ENCODE measurements at regions not wholly inside any gene's neighbourhood (a gene's known extent, or its start where the extent isn't known, plus 50 kb on each side); places are given as distances from the start of the nearest gene placed in this dataset.
"Not testable (repeated sequence)": the region's sequence is repeated elsewhere in the genome, so short reads cannot be mapped to it uniquely, and the experiment has no call there.

DNA sequence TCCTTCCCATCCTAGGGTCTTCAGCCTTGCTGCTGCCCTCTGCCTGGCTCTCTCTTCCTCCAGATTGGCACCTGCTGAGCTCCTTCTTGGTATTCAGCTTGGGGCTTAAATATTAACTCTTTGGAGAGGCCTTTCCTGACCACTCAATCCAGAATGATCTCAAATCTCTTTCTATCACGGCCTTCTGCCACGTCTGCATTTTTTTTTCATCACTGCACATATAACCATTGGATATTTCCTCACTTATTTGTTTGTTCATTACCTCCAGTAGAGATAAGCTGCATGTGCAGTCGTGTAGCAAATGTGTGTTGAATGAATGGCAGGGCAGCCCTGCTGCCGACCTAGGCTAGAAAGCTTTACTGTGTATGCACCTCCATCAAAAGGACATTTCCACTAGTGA, 51.6 kb upstream of the MPP7 start:
- no peak for DNase-seq (ENCODE audit: low read depth)

DNA sequence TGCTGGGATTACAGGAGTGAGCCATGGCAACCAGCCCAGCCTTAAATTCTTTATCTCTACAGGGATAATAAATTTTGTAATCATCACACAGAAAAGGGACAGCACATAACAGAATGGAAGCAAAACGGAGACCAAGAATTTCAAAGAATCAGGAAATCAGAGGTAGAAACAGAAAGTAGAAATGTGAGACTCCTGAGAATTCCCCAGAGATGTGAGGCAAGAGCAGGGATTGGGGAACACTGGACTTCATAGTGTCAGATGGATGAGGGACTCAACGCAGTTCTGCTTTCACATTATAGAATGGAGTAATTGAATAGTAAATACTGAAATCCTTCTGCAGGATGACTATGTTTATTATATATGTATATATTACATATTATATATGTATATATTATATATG, 52.5 kb upstream of the MPP7 start:
- no peak for DNase-seq (ENCODE audit: low read depth)

DNA sequence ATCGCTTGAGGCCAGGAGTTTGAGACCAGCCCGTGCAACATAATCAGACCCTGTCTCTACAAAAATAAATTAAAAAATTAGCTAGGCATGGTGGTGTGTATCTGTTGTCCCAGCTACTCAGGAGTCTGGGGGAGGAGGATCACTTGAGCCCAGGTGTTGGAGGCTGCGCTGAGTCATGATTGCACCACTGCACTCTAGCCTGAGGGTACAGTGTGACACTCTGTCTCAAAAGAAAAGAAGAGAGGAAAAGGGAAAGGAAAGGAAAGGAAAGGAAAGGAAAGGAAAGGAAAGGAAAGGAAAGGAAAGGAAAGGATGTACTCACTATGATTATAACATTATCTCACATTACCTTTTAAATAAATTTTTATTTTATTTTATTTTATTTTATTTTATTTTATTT, 56.5 kb upstream of the MPP7 start:
- no peak for DNase-seq (ENCODE audit: low read depth)

DNA sequence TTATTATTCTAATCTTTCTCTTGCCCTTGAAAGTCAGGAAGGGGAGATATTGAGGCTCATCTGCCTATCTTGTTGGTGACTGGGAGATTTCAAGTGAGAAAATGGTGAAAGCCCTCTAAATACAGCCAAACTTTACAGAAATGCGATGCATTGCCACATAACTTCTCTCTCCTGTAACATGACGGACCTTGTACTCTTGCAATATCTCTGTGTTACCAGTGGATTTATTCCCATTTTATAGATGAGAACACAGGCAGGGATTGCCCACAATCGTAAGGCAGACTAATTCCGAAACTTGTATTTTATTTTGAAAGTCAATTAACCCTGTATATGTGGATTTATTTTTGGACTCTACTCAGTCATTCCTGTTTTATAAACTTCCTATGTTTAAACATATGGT, 57.3 kb upstream of the MPP7 start:
- no peak for DNase-seq (ENCODE audit: low read depth)

DNA sequence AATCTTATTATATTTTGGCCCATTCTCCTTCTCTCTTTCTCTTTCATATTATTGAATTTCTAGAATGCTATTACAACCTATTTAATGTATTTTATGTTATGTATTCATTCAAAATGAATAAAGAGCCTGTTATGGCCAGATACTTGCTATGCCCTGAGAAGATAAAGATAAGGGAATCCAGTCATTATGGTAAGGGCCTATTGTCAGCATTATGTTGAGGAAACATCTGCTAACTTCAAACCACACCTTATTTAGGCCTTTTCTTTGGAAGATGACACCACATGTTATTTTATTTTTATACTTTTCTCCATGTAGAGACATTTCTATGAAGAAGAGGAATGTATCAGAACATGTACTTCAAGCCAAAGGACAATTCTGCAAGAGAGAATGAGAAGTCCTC, 60.5 kb upstream of the MPP7 start:
- no peak for DNase-seq (ENCODE audit: low read depth)

DNA sequence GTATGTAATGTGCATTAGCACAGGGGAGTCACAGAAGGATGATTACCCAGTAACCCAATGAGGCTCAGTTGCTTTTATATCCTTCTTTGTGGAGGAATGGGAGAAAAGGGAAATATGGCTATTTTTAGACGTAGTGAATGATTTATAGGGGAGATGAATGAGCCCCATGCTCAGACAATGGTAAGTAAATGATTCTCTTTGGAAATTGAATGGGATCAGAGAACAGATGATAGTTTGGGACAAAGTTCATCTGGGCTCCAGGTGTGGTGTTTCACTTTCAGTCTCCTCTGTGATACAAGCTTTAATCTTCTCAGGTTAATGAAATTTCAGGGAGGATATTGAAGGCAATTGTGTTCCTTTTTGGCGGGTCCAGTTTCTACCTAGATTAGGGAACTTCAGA, 63.0 kb upstream of the MPP7 start:
- no peak for DNase-seq (ENCODE audit: low read depth)

DNA sequence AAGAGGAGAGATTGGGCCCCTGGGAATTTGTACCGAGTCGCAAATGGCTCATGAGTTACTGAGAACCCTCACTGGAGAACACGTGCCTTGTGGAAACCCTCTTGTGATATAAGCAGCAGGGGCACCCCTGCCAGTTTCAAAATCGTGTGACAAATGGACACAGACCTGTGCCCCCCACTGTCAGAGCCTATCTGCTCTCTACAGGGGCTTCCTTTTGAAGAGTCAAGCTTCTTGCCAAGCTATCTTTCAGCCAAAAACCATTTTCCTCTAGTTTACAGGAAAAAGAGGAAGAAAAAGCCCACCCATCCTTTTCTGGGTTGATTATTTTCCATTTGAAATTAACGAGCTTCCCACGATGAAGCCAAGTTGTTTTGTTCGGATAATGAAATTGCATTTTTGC, 64.1 kb upstream of the MPP7 start:
- DNase-seq (ENCODE audit: low read depth) = no peak

DNA sequence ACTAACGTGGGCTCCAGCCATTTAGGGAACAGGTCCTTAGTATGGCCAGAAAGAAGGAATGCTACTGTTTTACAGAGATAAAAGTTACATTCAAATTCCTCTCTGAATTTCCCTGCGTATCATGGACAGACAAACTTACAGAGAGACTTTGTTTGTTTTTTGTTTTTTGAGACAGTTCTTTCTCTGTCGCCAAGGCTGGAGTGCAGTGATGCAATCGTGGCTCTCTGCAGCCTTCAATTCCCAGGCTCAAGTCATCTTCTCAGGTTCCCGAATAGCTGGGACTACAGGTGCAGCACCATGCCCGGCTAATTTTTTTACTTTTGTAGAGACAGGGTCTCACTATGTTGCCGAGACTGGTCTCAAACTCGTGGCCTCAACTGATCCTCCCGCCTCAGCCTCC, 64.5 kb upstream of the MPP7 start:
- no peak for DNase-seq (ENCODE audit: low read depth)

DNA sequence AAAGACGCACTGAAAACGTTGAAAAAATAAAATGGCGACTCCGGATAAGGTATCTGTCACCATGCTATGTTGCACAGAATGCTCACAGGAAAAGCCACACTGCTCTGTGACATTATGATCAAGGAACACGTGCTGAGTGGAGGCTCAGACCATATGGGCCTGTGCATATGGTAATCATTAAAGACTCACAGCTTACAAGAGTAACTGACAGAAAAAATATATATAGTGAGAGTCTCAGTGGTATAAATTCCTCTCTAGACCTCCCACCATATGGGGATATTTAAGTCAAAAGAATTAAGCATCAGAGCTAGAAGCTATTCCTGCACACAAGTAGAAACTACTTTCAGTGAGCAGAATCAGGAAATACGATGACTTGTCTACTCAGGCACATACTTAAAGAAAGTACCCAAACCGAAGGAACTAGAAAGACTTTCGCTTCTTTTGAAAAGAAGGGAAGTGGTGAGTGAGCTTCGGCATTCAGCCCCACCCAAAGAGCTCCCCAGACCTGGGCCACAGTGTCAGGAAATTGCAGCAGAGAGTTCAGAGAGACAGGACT, 65.1 kb upstream of the MPP7 start:
- no peak for DNase-seq (ENCODE audit: low read depth)

DNA sequence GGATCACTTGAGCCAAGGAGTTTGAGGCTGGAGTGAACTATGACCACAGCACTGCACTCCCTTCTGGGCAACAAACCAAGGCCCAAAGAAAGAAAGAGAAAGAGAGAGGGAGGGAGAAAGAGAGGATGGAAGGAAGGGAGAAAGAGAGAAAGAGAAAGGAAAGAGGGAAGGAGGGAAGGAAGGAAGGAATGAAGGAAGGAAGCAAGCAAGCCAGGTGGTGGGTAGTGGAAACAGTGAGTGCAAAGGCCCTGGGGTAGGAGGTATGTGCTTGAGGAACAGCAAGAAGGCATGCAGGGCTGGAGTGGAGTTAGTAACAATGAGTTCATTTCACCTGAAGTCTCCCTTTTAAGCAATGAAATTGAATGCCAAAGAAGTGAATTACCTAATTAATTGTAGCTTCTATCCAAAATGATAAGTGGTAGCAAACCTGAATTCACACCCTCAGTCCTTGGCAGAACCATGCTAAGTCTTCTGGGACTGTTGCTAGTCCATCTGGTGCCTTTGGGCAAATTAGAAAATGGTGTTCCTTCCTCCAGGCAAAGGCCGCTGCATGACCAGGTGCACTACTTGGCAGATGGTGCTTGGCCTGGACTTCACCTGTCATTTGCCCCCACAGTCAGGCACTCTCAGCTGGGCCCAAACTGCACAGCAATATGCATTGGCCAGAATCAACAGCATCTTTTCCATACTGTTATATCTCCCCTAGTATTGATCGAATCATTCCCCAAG, 67.4 kb upstream of the MPP7 start:
- DNase-seq (ENCODE audit: low read depth) = no peak

DNA sequence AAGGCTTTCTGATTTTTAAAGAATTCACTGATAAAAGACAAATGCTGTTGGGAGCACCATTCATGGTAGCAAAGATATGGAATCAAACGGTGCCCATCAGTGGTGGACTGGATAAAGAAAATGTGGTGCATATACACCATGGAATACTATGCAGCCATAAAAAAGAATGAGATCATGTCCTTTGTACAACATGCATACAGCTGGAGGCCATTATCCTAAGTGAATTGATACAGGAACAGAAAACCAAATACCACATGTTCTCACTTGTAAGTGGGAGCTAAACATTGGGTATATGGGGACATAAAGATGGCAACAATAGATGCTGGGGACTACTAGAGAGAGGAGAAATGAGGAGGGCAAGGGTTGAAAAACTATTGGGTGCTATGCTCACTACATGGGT, 68.8 kb upstream of the MPP7 start:
- DNase-seq (ENCODE audit: low read depth) = not testable (repeated sequence)

DNA sequence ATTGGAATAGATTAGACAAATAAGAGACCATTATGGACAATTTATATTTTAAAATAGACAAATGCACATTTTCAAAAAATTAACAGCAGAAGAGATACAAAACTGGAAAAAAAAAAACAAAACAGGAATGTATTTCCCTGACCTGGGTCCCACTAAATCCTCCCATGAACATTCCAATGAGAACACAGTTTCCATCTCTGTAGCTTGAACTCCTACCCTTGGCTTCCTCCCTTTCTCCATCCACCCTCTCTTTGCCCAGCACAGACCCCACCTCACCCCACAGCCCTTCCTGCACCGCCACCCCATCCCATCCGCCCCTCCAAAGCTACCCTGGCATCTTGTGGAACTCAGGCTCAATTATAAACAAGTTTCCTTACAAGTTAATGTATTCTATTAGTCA, 71.2 kb upstream of the MPP7 start:
- no peak for DNase-seq (ENCODE audit: low read depth)

DNA sequence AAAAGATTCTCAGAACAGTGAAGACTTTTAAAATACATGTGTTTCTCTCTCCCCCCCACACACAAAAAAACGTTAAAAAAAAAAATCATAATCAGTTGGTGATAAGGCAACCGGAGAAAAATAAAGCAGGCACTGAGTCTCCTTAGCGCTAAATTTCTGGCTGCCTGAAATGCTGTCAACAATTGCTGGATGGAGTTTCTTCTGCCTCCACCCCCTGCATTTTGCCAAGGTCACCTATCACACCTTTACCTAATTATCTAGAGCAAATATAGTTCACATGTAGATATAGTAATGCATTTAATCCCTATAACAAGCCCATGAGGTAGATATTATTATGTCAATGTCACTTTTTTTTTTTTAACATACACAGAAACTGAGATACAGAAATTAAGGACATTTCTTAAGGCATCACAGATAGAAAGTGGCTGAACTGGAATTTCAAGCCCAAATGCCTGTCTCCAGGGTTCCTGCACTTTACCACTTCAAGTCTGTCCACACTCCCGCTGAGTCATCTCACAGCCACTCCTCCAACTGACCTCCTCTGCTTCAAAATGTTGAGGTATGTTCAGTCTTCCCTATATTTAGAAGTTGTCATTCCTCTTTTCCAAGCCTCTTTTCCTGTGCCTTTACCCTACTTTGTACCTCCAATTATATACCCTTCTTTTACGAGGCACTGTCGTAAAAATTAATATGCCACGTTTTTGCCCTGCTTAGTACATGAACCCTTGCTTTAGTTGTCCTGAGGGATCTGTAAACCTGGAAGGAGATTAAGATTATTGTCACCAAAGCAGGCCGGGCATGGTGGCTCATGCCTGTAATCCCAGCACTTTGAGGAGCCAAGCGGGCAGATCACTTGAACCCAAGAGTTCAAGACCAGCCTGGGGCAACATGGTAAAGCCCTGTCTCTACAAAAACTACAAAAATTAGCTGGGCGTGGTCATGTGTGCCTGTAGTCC, 72.8 kb upstream of the MPP7 start:
- DNase-seq (ENCODE audit: low read depth) = no peak

DNA sequence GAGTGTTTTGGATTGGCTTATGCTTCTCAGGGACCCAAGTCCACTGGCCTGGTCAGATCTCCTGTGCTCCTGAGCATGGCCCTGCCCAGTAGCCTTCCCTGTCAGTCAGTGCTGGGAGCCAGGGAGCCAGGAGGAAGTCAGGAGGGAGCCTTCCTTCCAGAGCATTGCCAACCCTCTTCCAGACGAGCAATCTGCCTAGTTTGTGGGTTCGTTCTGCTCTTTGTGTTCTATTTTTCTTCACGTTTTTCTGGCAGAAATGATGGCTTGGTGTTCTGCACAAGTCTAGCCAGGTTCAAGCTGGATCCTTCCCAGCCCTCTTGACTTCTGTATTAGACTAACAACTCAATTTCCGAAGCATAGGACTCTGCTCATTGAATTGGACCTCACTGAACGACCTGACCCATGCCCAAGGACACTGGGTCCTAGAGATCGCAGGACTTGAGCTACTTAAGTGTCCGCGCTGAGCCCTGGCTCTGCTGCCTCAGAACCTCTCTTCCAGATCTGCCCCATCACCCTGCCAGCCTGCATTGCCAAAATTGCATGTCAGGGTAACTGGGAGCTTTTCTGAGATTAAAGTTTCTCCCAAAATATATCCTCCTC, 76.2 kb upstream of the MPP7 start:
- DNase-seq (ENCODE audit: low read depth) = no peak

DNA sequence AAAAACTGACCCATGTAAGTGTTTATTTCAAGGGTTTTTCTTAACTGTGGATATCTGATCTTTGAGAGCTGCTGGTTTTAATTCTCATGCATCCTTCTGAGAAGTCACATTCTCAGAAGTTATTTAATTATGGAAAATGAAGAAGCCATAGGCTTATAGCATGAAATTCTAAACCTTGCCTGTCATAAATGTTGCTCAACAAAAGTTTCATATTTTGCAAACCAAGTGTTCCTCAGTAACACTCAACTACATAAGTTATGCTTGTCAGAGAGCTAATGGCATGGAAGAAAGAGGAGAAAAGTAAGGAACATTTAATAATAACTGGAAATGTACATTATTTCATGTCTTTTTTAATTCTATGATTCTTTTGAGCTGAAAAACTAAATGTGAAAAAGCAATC, 78.6 kb upstream of the MPP7 start:
- DNase-seq (ENCODE audit: low read depth) = no peak

DNA sequence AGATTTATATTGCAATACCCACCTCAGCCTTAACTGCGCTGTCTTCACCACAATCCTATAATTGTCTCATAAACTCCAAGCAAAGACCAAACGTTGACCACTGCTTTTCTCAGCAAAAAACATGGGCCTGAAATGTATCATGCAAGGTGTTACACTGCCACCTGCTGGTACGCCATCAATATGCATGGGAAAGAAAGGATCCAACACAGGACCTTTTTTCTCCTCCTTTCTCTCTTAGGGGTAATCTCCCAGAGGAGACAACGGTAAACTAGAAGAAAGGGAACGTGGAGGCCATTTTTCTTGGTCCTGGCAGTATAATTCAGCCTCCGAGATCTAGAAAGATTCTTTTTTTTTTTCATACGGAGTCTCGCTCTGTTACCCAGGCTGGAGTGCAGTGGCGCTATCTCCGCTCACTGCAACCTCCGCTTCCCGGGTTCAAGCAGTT, 79.1 kb upstream of the MPP7 start:
- DNase-seq (ENCODE audit: low read depth) = peak; percentile 85

DNA sequence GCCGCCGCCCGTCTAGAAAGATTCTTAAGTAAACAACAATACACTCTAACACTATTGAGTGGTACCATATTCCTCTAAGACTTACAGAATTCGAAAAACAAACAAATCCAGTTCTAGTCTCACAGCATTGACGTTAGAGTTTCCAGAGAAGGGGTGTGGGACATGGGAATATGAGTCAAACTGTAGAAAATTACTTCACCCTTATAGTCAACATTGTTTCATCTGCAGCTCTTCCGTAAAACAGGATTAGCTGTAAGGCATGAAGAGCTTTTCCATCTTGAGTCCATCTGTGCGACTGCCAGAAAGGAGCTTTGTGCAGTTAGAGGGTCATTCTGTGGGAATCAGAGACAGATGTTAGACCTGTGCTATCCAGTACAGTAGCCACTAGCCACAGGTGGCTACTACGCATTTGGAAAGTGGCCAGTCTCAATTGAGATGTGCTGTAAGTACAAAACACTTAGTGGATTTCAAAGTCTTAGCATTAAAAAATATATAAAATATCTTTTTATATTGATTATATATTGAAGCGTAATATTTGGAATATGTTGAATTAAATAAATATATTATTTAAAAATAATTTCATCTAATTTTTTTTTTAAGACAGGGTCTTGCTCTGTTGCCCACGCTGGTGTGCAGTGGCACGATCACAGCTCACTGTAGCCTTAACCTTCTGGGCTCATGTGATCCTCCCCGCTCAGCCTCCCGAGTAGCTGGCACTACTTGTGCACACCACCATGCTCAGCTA, 79.8 kb upstream of the MPP7 start:
- DNase-seq (ENCODE audit: low read depth) = peak; percentile 76

DNA sequence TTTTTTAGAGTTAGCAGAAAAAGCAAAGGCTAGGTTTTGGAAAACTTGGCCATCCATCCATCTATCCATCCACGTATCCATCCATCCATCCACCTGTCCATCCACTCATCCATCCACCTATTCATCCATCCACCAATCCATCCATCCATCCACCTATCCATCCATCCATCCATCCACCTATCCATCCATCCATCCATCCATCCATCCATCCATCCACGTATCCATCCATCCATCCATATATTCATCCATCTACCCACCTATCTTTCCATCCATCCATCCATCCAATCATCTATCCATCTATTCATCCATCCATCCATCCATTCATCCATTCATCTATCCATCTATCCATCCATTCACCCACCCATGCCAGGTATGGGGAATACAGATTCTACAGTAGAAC, 81.7 kb upstream of the MPP7 start:
- no peak for DNase-seq (ENCODE audit: low read depth)

DNA sequence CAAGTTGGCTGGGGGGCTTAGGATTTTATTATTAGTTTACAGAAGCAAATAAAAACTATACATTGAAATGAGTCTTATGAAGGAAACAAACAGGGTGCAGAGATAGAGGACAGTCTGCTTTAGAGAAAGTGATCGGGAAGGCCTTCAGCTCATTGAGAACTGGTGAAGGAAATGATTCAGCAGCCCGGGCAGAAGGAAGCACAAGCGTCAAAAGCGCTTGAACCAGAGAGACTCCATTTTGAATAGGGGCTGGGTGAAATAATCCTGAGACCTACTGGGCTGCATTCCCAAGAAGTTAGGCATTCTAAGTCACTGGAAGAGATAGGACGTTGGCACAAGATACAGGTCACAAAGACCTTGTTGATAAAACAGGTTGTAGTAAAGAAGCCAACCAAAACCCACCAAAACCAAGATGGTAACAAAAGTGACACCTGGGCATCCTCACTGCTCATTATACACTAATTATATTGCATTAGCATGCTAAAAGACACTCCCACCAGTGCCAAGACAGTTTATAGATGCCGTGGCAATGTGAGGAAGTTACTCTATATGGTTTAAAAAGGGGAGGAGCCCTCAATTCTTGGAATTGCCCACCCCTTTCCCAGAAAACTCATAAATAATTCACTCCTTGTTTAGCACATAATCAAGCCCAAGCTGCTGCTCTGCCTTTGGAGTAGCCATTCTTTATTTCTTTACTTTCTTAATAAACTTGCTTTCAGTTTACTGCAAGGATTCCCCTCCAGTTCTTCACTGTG, 83.1 kb upstream of the MPP7 start:
- no peak for DNase-seq (ENCODE audit: low read depth)

DNA sequence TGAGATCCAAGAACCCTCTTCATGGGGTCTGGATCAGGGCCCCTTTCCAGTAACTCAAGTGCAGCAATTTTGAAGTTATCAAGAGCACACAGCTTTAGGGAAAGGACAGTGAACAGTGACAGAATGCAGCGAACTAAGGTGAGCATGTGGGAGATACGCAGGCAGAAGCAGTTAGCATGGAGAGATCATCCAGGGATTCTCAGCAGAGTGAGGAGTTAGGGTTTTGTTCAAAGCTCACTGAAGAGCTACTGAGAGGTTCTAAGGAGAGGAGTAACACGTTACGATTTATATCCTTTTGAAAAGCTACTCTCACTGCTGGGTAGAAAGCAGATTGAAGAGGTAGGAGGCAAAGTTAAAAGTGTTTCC, 83.6 kb upstream of the MPP7 start:
- DNase-seq (ENCODE audit: low read depth) = no peak

DNA sequence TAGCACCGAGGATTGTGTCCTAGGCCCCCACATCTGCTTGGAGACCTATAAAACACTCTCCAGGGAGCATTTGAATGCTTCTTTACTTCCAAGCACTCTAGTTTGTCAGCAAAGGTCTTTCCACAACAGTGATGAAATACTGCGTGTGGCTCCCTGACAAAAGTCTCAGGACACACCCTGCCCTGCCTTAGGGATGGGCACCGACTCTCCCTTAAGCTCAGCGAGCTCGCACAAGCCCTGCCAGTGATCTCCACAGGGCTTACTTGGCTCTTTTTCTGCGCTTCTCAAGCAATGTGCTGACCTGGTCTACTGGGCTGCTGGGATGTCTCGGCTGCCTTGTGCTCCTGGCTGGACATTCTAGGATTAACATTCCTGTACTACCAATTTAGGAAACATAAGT, 84.3 kb upstream of the MPP7 start:
- DNase-seq (ENCODE audit: low read depth) = no peak

Data from fibroblast of the conjunctiva (primary cell).